ENCODE measurements at regions not wholly inside any gene's neighbourhood (a gene's known extent, or its start where the extent isn't known, plus 50 kb on each side); places are given as distances from the start of the nearest gene placed in this dataset.

- TF ChIP-seq CTCF (conservative IDR thresholded peaks at IDR 0.05; ENCODE audit: low read length) (no peak), EZH2phosphoT487 (IDR thresholded peaks at IDR 0.05; ENCODE audit: borderline replicate concordance) (no peak)
These were observed 261.8 kb downstream of the DCDC2C start for GRCh38 chr2:3965211-3965610.
